OCI-LY3 (cell line): ENCODE measurements at regions not wholly inside any gene's neighbourhood (a gene's known extent, or its start where the extent isn't known, plus 50 kb on each side); places are given as distances from the start of the nearest gene placed in this dataset.
A peak's percentile ranks its signal among the peaks of the same experiment; 100 is the strongest.

Experiments used
- H2AFZ ChIP-seq: fragments of 200-600, 300-600 bp; shearing (Covaris generic); 2 replicates; pipeline ENCODE4 v1.6.0; 2014; ENCODE audit warnings: antibody characterized with exemption, low read depth, low read length
- H3K27ac ChIP-seq: fragments of 200-600, 300-600 bp; sonication (generic); 2 replicates; pipeline ENCODE4 v1.5.1; 2014; ENCODE audit warnings: mild to moderate bottlenecking, low read length, moderate library complexity, mixed read lengths
- H3K27me3 ChIP-seq: fragments of 200-600, 300-600 bp; sonication (generic); 2 replicates; pipeline ENCODE4 v1.6.1; 2014; ENCODE audit warnings: low read depth, low read length, mixed read lengths
- H3K36me3 ChIP-seq: fragments of 200-600, 300-600 bp; sonication (generic); replicated peaks from 2 replicates; pipeline ENCODE3; 2014; ENCODE audit warnings: low read depth, low read length, mixed read lengths
- H3K4me1 ChIP-seq: fragments of 300-600, 200-600 bp; sonication (generic); 2 replicates; pipeline ENCODE4 v1.6.1; 2014; ENCODE audit warnings: low read length, mixed read lengths
- H3K4me2 ChIP-seq: fragments of 200-600, 300-600 bp; sonication (generic); 2 replicates; pipeline ENCODE4 v1.6.1; 2014; ENCODE audit warnings: low read length, mixed read lengths
- H3K4me3 ChIP-seq: fragments of 300-600, 200-600 bp; sonication (generic); 2 replicates; pipeline ENCODE4 v1.5.1; 2014; ENCODE audit warnings: antibody characterized with exemption, mild to moderate bottlenecking, low read length, moderate library complexity
- H3K79me2 ChIP-seq: fragments of 300-600, 200-600 bp; shearing (Covaris generic); 2 replicates; pipeline ENCODE4 v1.6.1; 2014; ENCODE audit warnings: mild to moderate bottlenecking, low read length, mixed read lengths
- H3K9ac ChIP-seq: fragments of 300-600, 200-600 bp; shearing (Covaris generic); 2 replicates; pipeline ENCODE4 v1.6.0; 2014; ENCODE audit warnings: mild to moderate bottlenecking, low read length, moderate library complexity
- H3K9me3 ChIP-seq: fragments of 200-600, 300-600 bp; shearing (Covaris generic); 2 replicates; pipeline ENCODE4 v1.6.1; 2014; ENCODE audit warnings: low read length, mixed read lengths; ENCODE audit not compliant: insufficient read depth
- H4K20me1 ChIP-seq: fragments of 200-600, 300-600 bp; sonication (generic); 2 replicates; pipeline ENCODE4 v1.6.1; 2016; ENCODE audit warnings: low read length, mixed read lengths; ENCODE audit not compliant: insufficient read depth
- EZH2phosphoT487 ChIP-seq: fragments of 200-600 bp; shearing (Covaris generic); IDR thresholded peaks from 2 replicates; pipeline ENCODE4 v1.6.1; 2018; ENCODE audit warnings: antibody characterized with exemption, mixed run types, low read depth
- TF ChIP-seq, protein P1 (sequence below): fragments of 200-600, 300-600 bp; sonication (generic); IDR thresholded peaks from 2 replicates; pipeline ENCODE4 v1.5.1; 2014; ENCODE audit warnings: antibody characterized with exemption, low read length, low read depth

DNA sequence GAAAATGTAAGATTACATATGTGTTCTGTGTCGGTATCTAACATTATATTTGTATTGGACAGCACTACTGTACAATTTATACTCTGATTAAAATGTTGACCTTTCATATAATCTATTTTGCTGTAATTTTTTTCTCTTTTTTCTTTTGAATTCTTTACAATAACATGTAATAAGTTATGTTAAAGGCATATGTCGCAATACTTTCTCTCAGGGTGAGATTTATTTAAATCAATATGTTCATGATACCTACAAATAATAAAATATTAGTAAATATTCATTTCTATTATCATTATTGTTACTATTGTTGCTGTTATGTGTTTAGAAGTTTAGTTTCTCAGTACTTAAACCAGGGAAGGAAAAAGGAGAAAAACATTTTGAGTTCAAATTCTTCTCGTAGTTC lies 807.4 kb downstream of the STIM2 start:
- Histone ChIP-seq H3K4me2 (no peak overlapping the region), H3K4me1 (no peaks in the 10 kb centered on the region), H4K20me1 (no peaks in the 10 kb centered on the region), H3K27ac (no peak overlapping the region), H3K9me3 (no peaks in the 10 kb centered on the region), H3K36me3 (no peaks in the 10 kb centered on the region), H3K79me2 (no peaks in the 10 kb centered on the region), H3K27me3 (no peaks in the 10 kb centered on the region), H2AFZ (no peak overlapping the region), H3K4me3 (no peak overlapping the region), H3K9ac (no peak overlapping the region)
- TF ChIP-seq, protein P1, sequence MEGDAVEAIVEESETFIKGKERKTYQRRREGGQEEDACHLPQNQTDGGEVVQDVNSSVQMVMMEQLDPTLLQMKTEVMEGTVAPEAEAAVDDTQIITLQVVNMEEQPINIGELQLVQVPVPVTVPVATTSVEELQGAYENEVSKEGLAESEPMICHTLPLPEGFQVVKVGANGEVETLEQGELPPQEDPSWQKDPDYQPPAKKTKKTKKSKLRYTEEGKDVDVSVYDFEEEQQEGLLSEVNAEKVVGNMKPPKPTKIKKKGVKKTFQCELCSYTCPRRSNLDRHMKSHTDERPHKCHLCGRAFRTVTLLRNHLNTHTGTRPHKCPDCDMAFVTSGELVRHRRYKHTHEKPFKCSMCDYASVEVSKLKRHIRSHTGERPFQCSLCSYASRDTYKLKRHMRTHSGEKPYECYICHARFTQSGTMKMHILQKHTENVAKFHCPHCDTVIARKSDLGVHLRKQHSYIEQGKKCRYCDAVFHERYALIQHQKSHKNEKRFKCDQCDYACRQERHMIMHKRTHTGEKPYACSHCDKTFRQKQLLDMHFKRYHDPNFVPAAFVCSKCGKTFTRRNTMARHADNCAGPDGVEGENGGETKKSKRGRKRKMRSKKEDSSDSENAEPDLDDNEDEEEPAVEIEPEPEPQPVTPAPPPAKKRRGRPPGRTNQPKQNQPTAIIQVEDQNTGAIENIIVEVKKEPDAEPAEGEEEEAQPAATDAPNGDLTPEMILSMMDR: no peak
- no peak for TF ChIP-seq EZH2phosphoT487

DNA sequence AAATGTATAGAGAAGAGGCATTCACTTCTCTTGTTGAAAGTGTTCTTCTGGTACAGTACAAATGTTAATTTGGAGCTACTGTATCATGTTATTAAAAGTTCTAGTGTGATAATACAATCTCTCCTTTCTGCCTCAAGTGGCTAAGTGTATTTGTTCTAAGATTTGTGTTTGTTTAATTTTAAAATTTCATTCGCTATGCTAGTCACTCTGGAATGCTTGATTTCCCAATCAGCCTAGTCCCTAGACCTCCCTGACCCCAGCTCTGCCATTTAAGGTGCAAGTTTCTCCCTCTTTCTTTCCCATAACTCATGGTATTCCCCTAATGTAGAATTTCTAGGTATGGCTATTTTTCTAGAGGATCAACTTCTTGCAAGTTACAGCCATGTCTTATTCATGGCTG lies 817.4 kb downstream of the STIM2 start:
- H2AFZ ChIP-seq: no peak overlapping the region
- no peaks in the 10 kb centered on the region for H4K20me1 ChIP-seq
- peaks cover 7% of the 10 kb centered on the region; the same call in 1 of the 2 replicates for H3K27me3 ChIP-seq
- H3K9me3 ChIP-seq: no peaks in the 10 kb centered on the region
- no peak overlapping the region for H3K4me3 ChIP-seq
- no peaks in the 10 kb centered on the region for H3K36me3 ChIP-seq
- no peaks in the 10 kb centered on the region for H3K79me2 ChIP-seq
- H3K4me2 ChIP-seq: no peak overlapping the region
- no peak for TF ChIP-seq EZH2phosphoT487
- TF ChIP-seq, protein P1: no peak
- H3K9ac ChIP-seq: no peak overlapping the region
- no peaks in the 10 kb centered on the region for H3K4me1 ChIP-seq
- no peak overlapping the region for H3K27ac ChIP-seq

DNA sequence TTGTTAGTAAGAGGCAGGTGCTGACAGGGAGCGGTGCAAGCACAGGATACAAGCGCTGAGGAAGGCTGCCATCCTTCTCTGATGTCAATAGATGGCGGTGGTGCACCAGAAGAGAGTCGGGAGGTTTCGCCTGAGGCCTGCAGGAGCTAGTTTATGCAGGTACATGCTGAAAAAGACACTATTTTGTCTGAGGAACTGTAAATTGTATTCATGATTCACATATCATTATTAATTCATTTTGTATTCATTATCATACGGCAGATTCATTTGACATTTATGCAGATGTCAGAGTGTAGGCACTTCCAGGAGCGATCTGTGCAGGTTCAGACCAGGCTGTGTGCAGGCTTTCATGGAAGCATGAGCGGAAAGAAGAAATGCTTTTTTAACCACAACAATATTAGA lies 824.0 kb downstream of the STIM2 start:
- H3K4me2 ChIP-seq: no peak overlapping the region
- no peaks in the 10 kb centered on the region for H3K4me1 ChIP-seq
- no peaks in the 10 kb centered on the region for H3K9me3 ChIP-seq
- no peaks in the 10 kb centered on the region for H3K79me2 ChIP-seq
- no peak overlapping the region for H2AFZ ChIP-seq
- TF ChIP-seq, protein P1: peak; percentile 83
- no peak for TF ChIP-seq EZH2phosphoT487
- H3K27me3 ChIP-seq: peaks cover 18% of the 10 kb centered on the region
- H3K27ac ChIP-seq: no peak overlapping the region
- H3K36me3 ChIP-seq: no peaks in the 10 kb centered on the region
- H3K9ac ChIP-seq: no peak overlapping the region
- no peaks in the 10 kb centered on the region for H4K20me1 ChIP-seq
- H3K4me3 ChIP-seq: no peak overlapping the region

DNA sequence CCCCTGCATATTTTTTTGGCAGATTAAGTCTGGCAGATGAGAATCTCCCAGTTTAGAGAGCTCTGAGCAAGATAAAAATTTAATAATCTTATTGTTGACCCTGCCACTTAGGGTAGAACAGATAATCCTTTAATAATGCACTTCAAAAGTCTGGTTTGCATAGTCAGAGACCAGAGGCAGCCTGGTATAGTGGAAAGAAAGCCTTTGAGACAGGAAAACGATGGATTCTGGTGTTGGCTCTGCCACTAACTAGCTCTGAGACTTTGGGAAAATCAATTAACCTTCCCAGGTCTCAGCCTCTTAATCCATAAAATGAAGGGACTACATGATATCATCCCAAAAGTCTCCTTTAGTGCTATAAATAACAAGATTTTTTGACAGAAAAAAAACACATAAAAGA lies 824.5 kb downstream of the STIM2 start:
- Histone ChIP-seq H3K79me2 (no peaks in the 10 kb centered on the region), H3K4me3 (no peak overlapping the region), H3K36me3 (no peaks in the 10 kb centered on the region), H3K9ac (no peak overlapping the region), H3K4me2 (no peak overlapping the region), H3K9me3 (no peaks in the 10 kb centered on the region), H2AFZ (no peak overlapping the region), H3K27ac (no peak overlapping the region), H3K4me1 (no peaks in the 10 kb centered on the region), H4K20me1 (no peaks in the 10 kb centered on the region), H3K27me3 (peaks cover 18% of the 10 kb centered on the region)
- TF ChIP-seq EZH2phosphoT487: no peak
- TF ChIP-seq, protein P1: no peak
